Panc1 (cell line): ENCODE measurements at regions not wholly inside any gene's neighbourhood (a gene's known extent, or its start where the extent isn't known, plus 50 kb on each side); places are given as distances from the start of the nearest gene placed in this dataset.
"Not testable (repeated sequence)": the region's sequence is repeated elsewhere in the genome, so short reads cannot be mapped to it uniquely, and the experiment has no call there.

ENCODE experiments used
- ATAC-seq: fragments of 200-7000 bp; cut with Tn5 transposase; 2 replicates; pipeline ENCODE4 v1.9.1; 2020; ENCODE audit warnings: mild to moderate bottlenecking, moderate library complexity
- BruUV-seq: library from RNA; stranded (reverse); fragments of 400-500 nt; replicated peaks from 2 replicates; lab custom pipeline; 2021; lab: Mats Ljungman, UMichigan
- CTCF ChIA-PET: fragments of 300-600 bp; sonication (Branson Sonifier 250); formaldehyde crosslinking; loops from one replicate; lab custom pipeline; 2022; ENCODE audit warnings: antibody characterized with exemption; lab: Charles Lee
- POLR2A ChIA-PET: fragments of 300-600 bp; sonication (Branson Sonifier 250); formaldehyde crosslinking; loops from one replicate; lab custom pipeline; 2022; ENCODE audit warnings: antibody characterized with exemption; lab: Charles Lee
- DNase-seq: peaks from one replicate; pipeline ENCODE4 v3.0.0-alpha.2; 2010; ENCODE audit warnings: low read depth, low spot score
- H3K27ac ChIP-seq: 2 replicates; pipeline ENCODE4 v1.5.1; 2011; ENCODE audit warnings: mild to moderate bottlenecking, low read length, inconsistent platforms
- H3K27me3 ChIP-seq: fragments of 200-500 bp; sonication (Bioruptor generic); 2 replicates; pipeline ENCODE4 v1.6.0; 2014; ENCODE audit warnings: low read length, inconsistent platforms; ENCODE audit not compliant: control insufficient read depth, insufficient read depth
- H3K36me3 ChIP-seq: fragments of 200-500 bp; sonication (Bioruptor generic); 2 replicates; pipeline ENCODE4 v1.5.1; 2014; ENCODE audit warnings: inconsistent platforms, mild to moderate bottlenecking, low read length, moderate library complexity; ENCODE audit not compliant: control insufficient read depth, insufficient read depth
- H3K4me1 ChIP-seq: 2 replicates; pipeline ENCODE4 v1.5.1; 2011; ENCODE audit warnings: inconsistent platforms, mild to moderate bottlenecking, low read length, moderate library complexity; ENCODE audit not compliant: control insufficient read depth, insufficient read depth
- H3K4me3 ChIP-seq, 2 experiments: 2 replicates each; pipeline ENCODE4 v1.5.1; 2011 to 2012; ENCODE audit warnings: low read depth in 2 of 2, low read length in 2 of 2, mild to moderate bottlenecking in 2 of 2, inconsistent platforms in 1 of 2, moderate library complexity in 1 of 2
- H3K9me3 ChIP-seq: fragments of 200-500 bp; sonication (Bioruptor generic); 2 replicates; pipeline ENCODE4 v1.5.1; 2014; ENCODE audit warnings: low read depth, mild to moderate bottlenecking, inconsistent platforms, low read length, moderate library complexity; ENCODE audit not compliant: control insufficient read depth, insufficient read depth
- POLR2AphosphoS5 ChIP-seq: IDR thresholded peaks from 2 replicates; pipeline ENCODE4 v1.6.1; 2012; ENCODE audit warnings: mild to moderate bottlenecking, low read depth, low read length, moderate library complexity
- SIN3A ChIP-seq: IDR thresholded peaks from 2 replicates; pipeline ENCODE4 v1.6.1; 2012; ENCODE audit warnings: low read depth, mild to moderate bottlenecking, low read length, moderate library complexity, borderline replicate concordance; ENCODE audit not compliant: insufficient read depth
- TCF7L2 ChIP-seq: IDR thresholded peaks from 2 replicates; pipeline ENCODE4 v1.6.1; 2011; ENCODE audit warnings: mild to moderate bottlenecking, low read depth, low read length, inconsistent platforms
- in situ Hi-C: cut with HindIII; loops from 2 replicates; pipeline ENCODE4 v1.10.0; 2016; ENCODE audit warnings: low sequenced_read_pairs, low pct_unique_long_range_greater_than_20kb
- intact Hi-C: fragments of 100-400 bp; cut with micrococcal nuclease; formaldehyde crosslinking; loops from one replicate; pipeline ENCODE4 v1.10.0; 2022; ENCODE audit not compliant: unreplicated experiment
- TF ChIP-seq, protein P1 (sequence below), 2 experiments: IDR thresholded peaks; 2 replicates each; pipeline ENCODE4 v1.6.1; 2011 to 2012; ENCODE audit warnings: low read depth in 2 of 2, control low read depth in 1 of 2, low read length in 1 of 2, mild to moderate bottlenecking in 1 of 2, moderate library complexity in 1 of 2; ENCODE audit not compliant: insufficient read depth in 1 of 2

DNA sequence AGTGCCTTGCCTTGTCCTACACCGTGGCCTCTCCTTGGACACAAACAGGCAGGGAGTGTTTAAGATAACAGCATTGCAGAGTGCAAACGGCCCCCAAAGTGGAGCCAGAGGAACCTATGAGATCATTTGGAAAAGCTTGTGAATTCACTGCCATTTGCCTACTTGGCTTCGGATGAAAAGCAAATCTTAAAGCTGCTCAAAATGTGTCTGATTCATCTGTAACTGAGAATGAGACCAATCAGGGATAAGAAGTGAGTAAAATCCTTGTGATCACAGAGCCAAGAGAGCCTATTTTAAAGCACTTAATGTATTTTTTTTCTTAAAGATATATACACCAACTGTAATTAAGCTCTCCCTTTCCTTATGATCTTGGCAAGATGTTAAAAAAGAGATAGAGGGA lies 65.7 kb upstream of the BACH2 start:
- Histone ChIP-seq H3K27ac (no peak overlapping the region), H3K27me3 (no peaks in the 10 kb centered on the region), H3K36me3 (no peaks in the 10 kb centered on the region), H3K9me3 (no peaks in the 10 kb centered on the region; the same call in 1 of the 2 replicates), H3K4me3 (no peak overlapping the region), H3K4me1 (0 out of 2 replicates have a peak, but pooled peaks cover 2% of the 10 kb centered on the region)
- no peak for ATAC-seq
- TF ChIP-seq, protein P1, sequence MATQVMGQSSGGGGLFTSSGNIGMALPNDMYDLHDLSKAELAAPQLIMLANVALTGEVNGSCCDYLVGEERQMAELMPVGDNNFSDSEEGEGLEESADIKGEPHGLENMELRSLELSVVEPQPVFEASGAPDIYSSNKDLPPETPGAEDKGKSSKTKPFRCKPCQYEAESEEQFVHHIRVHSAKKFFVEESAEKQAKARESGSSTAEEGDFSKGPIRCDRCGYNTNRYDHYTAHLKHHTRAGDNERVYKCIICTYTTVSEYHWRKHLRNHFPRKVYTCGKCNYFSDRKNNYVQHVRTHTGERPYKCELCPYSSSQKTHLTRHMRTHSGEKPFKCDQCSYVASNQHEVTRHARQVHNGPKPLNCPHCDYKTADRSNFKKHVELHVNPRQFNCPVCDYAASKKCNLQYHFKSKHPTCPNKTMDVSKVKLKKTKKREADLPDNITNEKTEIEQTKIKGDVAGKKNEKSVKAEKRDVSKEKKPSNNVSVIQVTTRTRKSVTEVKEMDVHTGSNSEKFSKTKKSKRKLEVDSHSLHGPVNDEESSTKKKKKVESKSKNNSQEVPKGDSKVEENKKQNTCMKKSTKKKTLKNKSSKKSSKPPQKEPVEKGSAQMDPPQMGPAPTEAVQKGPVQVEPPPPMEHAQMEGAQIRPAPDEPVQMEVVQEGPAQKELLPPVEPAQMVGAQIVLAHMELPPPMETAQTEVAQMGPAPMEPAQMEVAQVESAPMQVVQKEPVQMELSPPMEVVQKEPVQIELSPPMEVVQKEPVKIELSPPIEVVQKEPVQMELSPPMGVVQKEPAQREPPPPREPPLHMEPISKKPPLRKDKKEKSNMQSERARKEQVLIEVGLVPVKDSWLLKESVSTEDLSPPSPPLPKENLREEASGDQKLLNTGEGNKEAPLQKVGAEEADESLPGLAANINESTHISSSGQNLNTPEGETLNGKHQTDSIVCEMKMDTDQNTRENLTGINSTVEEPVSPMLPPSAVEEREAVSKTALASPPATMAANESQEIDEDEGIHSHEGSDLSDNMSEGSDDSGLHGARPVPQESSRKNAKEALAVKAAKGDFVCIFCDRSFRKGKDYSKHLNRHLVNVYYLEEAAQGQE (IDR thresholded peaks at IDR 0.05; ENCODE audit: insufficient read depth in 1 of 2, low read depth in 2 of 2, low read length in 1 of 2), result no peak
- TF ChIP-seq SIN3A (no peak), TCF7L2 (no peak), POLR2AphosphoS5 (no peak)
- in situ Hi-C loops (no loop called here), intact Hi-C loops (no loop called here)
- CTCF ChIA-PET, result no interaction called here
- BruUV-seq, result no TSS peak
- no peak for DNase-seq
- POLR2A ChIA-PET, result no interaction called here

GRCh38 chr6:90361174-90361573 lies 64.5 kb upstream of the BACH2 start:
- H3K4me3 ChIP-seq, result no peak overlapping the region
- no peak for ATAC-seq
- 0 out of 2 replicates have a peak, but pooled peaks cover 2% of the 10 kb centered on the region for H3K4me1 ChIP-seq
- no peaks in the 10 kb centered on the region for H3K27me3 ChIP-seq
- H3K36me3 ChIP-seq, result no peaks in the 10 kb centered on the region
- intact Hi-C loops (no loop called here), in situ Hi-C loops (no loop called here)
- ChIA-PET CTCF (no interaction called here), POLR2A (no interaction called here)
- DNase-seq, result no peak
- no peaks in the 10 kb centered on the region for H3K9me3 ChIP-seq
- BruUV-seq, result no TSS peak
- H3K27ac ChIP-seq, result no peak overlapping the region
- TF ChIP-seq, protein P1 (IDR thresholded peaks at IDR 0.05; ENCODE audit: insufficient read depth in 1 of 2, low read depth in 2 of 2, low read length in 1 of 2), result no peak
- TF ChIP-seq POLR2AphosphoS5 (no peak), TCF7L2 (no peak)

- H3K4me3 ChIP-seq, BruUV-seq, in situ Hi-C loops, CTCF ChIA-PET, POLR2A ChIA-PET, ATAC-seq, intact Hi-C loops, H3K27me3 ChIP-seq, DNase-seq, H3K4me1 ChIP-seq, H3K9me3 ChIP-seq, H3K27ac ChIP-seq, H3K36me3 ChIP-seq: not testable (repeated sequence)
These were observed 61.6 kb upstream of the BACH2 start for GRCh38 chr6:90358036-90358770.
